ENCODE measurements at regions not wholly inside any gene's neighbourhood (a gene's known extent, or its start where the extent isn't known, plus 50 kb on each side); places are given as distances from the start of the nearest gene placed in this dataset.

DNA sequence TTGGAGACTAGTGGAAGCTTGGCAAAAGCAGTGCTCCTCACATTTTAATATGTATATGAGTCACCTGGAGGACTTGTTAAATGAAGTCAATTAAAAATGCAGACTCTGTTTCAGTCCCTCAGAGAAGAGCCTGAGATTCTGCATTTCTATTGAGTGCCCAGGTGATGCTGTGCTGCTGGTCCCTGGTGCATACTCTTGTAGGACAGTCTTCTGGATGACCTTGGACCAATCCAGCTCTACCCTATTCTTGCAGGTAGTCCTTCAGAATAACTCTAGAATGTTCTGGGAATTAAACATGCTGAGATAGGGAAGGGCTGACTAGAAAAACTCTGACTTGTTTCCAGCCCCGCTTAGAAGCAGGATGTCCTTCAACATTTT, 115.9 kb downstream of the CASP12 start:
- Histone ChIP-seq H3K4me3 (ENCODE audit: low read depth, low read length) (no peak overlapping the region), H3K36me3 (ENCODE audit: control insufficient read depth in 2 of 2, insufficient read depth in 1 of 2, low read length in 2 of 2) (no peaks in the 10 kb centered on the region), H3K9me3 (ENCODE audit: control insufficient read depth, insufficient read depth, low read depth, low read length) (no peaks in the 10 kb centered on the region), H3K4me1 (ENCODE audit: control insufficient read depth, insufficient read depth, low read length) (no peaks in the 10 kb centered on the region), H3K27ac (ENCODE audit: extremely low read depth, low read depth, low read length) (no peak overlapping the region)
- ChIA-PET POLR2A (no interaction called here), CTCF (interaction anchor here (0.6 kb wide), 1 partner anchor 13 kb away, joined by 3 read pairs; no protein-coding TSS in a partner anchor)
- TF ChIP-seq ZNF157 (tag by site-specific recombination; IDR thresholded peaks at IDR 0.05) (no peak), ZNF311 (tag by site-specific recombination; IDR thresholded peaks at IDR 0.05; ENCODE audit: borderline replicate concordance) (no peak), ZNF514 (tag by site-specific recombination; IDR thresholded peaks at IDR 0.05) (no peak), ZNF785 (tag by site-specific recombination; IDR thresholded peaks at IDR 0.05) (no peak), KLF7 (tag by site-specific recombination; IDR thresholded peaks at IDR 0.05; ENCODE audit: borderline replicate concordance) (no peak), ZNF549 (tag by site-specific recombination; IDR thresholded peaks at IDR 0.05) (no peak), ZNF658 (tag by site-specific recombination; IDR thresholded peaks at IDR 0.05) (no peak), ZNF837 (tag by site-specific recombination; IDR thresholded peaks at IDR 0.05) (no peak), ZNF416 (tag by site-specific recombination; IDR thresholded peaks at IDR 0.05) (no peak), SALL2 (tag by site-specific recombination; IDR thresholded peaks at IDR 0.05; ENCODE audit: borderline replicate concordance) (no peak), KLF16 (tag by site-specific recombination; IDR thresholded peaks at IDR 0.05) (no peak), ZNF211 (tag by site-specific recombination; IDR thresholded peaks at IDR 0.05; ENCODE audit: low read depth) (no peak), KLF9 (tag by site-specific recombination; IDR thresholded peaks at IDR 0.05; ENCODE audit: low read depth) (no peak), ZSCAN23 (tag by site-specific recombination; IDR thresholded peaks at IDR 0.05) (no peak)
- TF ChIP-seq, protein P1, sequence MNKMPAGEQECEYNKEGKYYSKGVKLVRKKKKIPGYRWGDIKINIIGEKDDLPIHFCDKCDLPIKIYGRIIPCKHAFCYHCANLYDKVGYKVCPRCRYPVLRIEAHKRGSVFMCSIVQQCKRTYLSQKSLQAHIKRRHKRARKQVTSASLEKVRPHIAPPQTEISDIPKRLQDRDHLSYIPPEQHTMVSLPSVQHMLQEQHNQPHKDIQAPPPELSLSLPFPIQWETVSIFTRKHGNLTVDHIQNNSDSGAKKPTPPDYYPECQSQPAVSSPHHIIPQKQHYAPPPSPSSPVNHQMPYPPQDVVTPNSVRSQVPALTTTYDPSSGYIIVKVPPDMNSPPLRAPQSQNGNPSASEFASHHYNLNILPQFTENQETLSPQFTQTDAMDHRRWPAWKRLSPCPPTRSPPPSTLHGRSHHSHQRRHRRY (tag by site-specific recombination; IDR thresholded peaks at IDR 0.05): no peak
- TF ChIP-seq, protein P2, sequence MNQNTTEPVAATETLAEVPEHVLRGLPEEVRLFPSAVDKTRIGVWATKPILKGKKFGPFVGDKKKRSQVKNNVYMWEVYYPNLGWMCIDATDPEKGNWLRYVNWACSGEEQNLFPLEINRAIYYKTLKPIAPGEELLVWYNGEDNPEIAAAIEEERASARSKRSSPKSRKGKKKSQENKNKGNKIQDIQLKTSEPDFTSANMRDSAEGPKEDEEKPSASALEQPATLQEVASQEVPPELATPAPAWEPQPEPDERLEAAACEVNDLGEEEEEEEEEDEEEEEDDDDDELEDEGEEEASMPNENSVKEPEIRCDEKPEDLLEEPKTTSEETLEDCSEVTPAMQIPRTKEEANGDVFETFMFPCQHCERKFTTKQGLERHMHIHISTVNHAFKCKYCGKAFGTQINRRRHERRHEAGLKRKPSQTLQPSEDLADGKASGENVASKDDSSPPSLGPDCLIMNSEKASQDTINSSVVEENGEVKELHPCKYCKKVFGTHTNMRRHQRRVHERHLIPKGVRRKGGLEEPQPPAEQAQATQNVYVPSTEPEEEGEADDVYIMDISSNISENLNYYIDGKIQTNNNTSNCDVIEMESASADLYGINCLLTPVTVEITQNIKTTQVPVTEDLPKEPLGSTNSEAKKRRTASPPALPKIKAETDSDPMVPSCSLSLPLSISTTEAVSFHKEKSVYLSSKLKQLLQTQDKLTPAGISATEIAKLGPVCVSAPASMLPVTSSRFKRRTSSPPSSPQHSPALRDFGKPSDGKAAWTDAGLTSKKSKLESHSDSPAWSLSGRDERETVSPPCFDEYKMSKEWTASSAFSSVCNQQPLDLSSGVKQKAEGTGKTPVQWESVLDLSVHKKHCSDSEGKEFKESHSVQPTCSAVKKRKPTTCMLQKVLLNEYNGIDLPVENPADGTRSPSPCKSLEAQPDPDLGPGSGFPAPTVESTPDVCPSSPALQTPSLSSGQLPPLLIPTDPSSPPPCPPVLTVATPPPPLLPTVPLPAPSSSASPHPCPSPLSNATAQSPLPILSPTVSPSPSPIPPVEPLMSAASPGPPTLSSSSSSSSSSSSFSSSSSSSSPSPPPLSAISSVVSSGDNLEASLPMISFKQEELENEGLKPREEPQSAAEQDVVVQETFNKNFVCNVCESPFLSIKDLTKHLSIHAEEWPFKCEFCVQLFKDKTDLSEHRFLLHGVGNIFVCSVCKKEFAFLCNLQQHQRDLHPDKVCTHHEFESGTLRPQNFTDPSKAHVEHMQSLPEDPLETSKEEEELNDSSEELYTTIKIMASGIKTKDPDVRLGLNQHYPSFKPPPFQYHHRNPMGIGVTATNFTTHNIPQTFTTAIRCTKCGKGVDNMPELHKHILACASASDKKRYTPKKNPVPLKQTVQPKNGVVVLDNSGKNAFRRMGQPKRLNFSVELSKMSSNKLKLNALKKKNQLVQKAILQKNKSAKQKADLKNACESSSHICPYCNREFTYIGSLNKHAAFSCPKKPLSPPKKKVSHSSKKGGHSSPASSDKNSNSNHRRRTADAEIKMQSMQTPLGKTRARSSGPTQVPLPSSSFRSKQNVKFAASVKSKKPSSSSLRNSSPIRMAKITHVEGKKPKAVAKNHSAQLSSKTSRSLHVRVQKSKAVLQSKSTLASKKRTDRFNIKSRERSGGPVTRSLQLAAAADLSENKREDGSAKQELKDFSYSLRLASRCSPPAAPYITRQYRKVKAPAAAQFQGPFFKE (tag by site-specific recombination; IDR thresholded peaks at IDR 0.05; ENCODE audit: borderline replicate concordance): no peak

DNA sequence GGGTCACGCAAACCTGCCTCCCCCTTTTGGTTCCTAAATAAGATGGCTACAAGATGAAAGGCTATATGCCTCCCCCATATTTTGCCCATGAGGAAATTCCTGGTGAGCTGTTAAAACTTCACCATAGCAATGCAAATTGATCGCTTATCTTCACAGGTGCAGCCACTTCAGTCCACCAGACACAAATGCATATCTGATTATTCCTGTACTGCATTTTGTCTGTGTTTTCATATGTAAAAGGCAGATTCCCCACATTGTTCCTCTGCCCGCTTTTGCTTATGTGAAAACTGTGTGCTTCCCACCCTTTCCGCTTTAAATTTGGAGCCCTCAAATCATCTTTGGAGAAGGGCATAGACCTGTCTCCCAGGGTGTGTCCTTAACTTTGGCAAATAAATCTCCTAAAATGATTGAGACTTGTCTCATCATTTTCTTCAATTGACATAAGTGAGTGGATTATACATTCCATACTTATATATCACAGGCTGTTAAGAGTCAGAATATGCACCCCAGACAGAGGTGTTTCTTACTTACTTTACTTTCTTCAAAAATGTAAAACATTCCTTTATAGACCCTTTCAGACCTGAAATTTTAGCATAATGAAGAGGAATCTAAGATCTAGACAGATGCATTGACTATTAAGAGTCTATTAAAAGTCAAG, 116.4 kb downstream of the CASP12 start:
- no peak overlapping the region for H3K27ac ChIP-seq (ENCODE audit: extremely low read depth, low read depth, low read length)
- no peaks in the 10 kb centered on the region for H3K9me3 ChIP-seq (ENCODE audit: control insufficient read depth, insufficient read depth, low read depth, low read length)
- H3K4me3 ChIP-seq (ENCODE audit: low read depth, low read length): no peak overlapping the region
- H3K36me3 ChIP-seq (ENCODE audit: control insufficient read depth in 2 of 2, insufficient read depth in 1 of 2, low read length in 2 of 2): no peaks in the 10 kb centered on the region
- ChIA-PET CTCF (interaction anchor here (0.6 kb wide), 1 partner anchor 13 kb away, joined by 3 read pairs; no protein-coding TSS in a partner anchor), POLR2A (no interaction called here)
- no peaks in the 10 kb centered on the region for H3K4me1 ChIP-seq (ENCODE audit: control insufficient read depth, insufficient read depth, low read length)
- TF ChIP-seq ZNF394 (tag by site-specific recombination; IDR thresholded peaks at IDR 0.05; ENCODE audit: borderline replicate concordance) (no peak), YY1 (tag by site-specific recombination; IDR thresholded peaks at IDR 0.05) (no peak), ZNF707 (tag by site-specific recombination; IDR thresholded peaks at IDR 0.05) (no peak), ZNF138 (tag by site-specific recombination; IDR thresholded peaks at IDR 0.05; ENCODE audit: borderline replicate concordance) (no peak), ZNF654 (tag by site-specific recombination; IDR thresholded peaks at IDR 0.05; ENCODE audit: low read depth) (no peak), ZEB2 (tag by site-specific recombination; IDR thresholded peaks at IDR 0.05) (no peak), ZNF366 (tag by site-specific recombination; conservative IDR thresholded peaks at IDR 0.05) (no peak), ZNF624 (tag by site-specific recombination; IDR thresholded peaks at IDR 0.05) (no peak), IKZF3 (tag by site-specific recombination; IDR thresholded peaks at IDR 0.05) (no peak)
- TF ChIP-seq, protein P3, sequence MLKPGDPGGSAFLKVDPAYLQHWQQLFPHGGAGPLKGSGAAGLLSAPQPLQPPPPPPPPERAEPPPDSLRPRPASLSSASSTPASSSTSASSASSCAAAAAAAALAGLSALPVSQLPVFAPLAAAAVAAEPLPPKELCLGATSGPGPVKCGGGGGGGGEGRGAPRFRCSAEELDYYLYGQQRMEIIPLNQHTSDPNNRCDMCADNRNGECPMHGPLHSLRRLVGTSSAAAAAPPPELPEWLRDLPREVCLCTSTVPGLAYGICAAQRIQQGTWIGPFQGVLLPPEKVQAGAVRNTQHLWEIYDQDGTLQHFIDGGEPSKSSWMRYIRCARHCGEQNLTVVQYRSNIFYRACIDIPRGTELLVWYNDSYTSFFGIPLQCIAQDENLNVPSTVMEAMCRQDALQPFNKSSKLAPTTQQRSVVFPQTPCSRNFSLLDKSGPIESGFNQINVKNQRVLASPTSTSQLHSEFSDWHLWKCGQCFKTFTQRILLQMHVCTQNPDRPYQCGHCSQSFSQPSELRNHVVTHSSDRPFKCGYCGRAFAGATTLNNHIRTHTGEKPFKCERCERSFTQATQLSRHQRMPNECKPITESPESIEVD (tag by site-specific recombination; IDR thresholded peaks at IDR 0.05): no peak
- TF ChIP-seq, protein P4, sequence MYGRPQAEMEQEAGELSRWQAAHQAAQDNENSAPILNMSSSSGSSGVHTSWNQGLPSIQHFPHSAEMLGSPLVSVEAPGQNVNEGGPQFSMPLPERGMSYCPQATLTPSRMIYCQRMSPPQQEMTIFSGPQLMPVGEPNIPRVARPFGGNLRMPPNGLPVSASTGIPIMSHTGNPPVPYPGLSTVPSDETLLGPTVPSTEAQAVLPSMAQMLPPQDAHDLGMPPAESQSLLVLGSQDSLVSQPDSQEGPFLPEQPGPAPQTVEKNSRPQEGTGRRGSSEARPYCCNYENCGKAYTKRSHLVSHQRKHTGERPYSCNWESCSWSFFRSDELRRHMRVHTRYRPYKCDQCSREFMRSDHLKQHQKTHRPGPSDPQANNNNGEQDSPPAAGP (tag by site-specific recombination; IDR thresholded peaks at IDR 0.05): no peak

All from HEK293 (cell line).